HG03108 (cell line): ENCODE measurements at regions not wholly inside any gene's neighbourhood (a gene's known extent, or its start where the extent isn't known, plus 50 kb on each side); places are given as distances from the start of the nearest gene placed in this dataset.

ENCODE experiments used
- ATAC-seq: cut with Tn5 transposase; IDR thresholded peaks from one replicate; pipeline ENCODE4 v1.9.1; 2021; ENCODE audit warnings: moderate library complexity; ENCODE audit not compliant: unreplicated experiment

GRCh38 chr11:31865606-31866300 lies 54.6 kb upstream of the PAX6 start:
- no peak for ATAC-seq

- ATAC-seq: no peak
Measured at GRCh38 chr11:31863170-31863832, 52.2 kb upstream of the PAX6 start.

- no peak for ATAC-seq
Measured at GRCh38 chr11:31861011-31861410, 49.9 kb upstream of the PAX6 start.
